Tibial nerve (tissue), 3 donors: ENCODE measurements at regions not wholly inside any gene's neighbourhood (a gene's known extent, or its start where the extent isn't known, plus 50 kb on each side); places are given as distances from the start of the nearest gene placed in this dataset.

Source experiments
- POLR2A ChIP-seq, 2 donors: fragments of 450-650 bp; IDR thresholded peaks; one replicate each; pipeline ENCODE4 v1.6.1; 2017; ENCODE audit warnings: antibody characterized with exemption in 2 of 2, mild to moderate bottlenecking in 2 of 2, moderate library complexity in 2 of 2
- TF ChIP-seq, protein P1 (sequence below), 5 experiments: fragments of 200-600 bp in 3 of 5; fragments of 450-650 bp in 2 of 5; sonication (generic) in 3 of 5; IDR thresholded peaks; one replicate each; pipeline ENCODE4 v1.5.1; 2016 to 2019; ENCODE audit warnings: antibody characterized with exemption in 5 of 5, mild to moderate bottlenecking in 3 of 5, moderate library complexity in 2 of 5

DNA sequence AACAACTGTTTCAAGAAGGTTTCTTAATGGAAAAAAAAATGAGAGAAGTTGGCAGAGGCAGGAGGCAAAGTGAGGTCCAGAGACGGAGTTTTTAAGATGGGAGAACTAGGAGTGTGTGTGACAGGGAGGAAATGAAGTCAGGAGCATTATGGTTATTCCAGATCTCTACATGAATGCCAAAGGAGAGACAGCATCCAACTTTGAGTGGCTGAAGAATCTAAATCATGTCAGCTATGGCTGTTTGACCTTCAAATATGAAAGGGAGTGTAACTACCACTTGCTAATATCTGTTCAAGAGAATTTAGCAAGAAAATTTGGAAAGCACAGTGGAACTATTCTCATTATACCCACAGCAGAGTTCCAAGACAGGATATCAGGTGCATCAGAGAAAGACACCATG, 81.2 kb upstream of the CCBE1 start:
- TF ChIP-seq, protein P1, sequence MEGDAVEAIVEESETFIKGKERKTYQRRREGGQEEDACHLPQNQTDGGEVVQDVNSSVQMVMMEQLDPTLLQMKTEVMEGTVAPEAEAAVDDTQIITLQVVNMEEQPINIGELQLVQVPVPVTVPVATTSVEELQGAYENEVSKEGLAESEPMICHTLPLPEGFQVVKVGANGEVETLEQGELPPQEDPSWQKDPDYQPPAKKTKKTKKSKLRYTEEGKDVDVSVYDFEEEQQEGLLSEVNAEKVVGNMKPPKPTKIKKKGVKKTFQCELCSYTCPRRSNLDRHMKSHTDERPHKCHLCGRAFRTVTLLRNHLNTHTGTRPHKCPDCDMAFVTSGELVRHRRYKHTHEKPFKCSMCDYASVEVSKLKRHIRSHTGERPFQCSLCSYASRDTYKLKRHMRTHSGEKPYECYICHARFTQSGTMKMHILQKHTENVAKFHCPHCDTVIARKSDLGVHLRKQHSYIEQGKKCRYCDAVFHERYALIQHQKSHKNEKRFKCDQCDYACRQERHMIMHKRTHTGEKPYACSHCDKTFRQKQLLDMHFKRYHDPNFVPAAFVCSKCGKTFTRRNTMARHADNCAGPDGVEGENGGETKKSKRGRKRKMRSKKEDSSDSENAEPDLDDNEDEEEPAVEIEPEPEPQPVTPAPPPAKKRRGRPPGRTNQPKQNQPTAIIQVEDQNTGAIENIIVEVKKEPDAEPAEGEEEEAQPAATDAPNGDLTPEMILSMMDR (IDR thresholded peaks at IDR 0.05), result no peak
- no peak for TF ChIP-seq POLR2A (IDR thresholded peaks at IDR 0.05)
